PC-9 (cell line): ENCODE measurements at regions not wholly inside any gene's neighbourhood (a gene's known extent, or its start where the extent isn't known, plus 50 kb on each side); places are given as distances from the start of the nearest gene placed in this dataset.

Source experiments
- CTCF ChIP-seq: fragments of 200-600 bp; sonication (generic); conservative IDR thresholded peaks from 2 replicates; pipeline ENCODE4 v1.6.1; 2017; ENCODE audit warnings: mixed run types, antibody characterized with exemption, mild to moderate bottlenecking, moderate library complexity
- EZH2 ChIP-seq: fragments of 200-600 bp; sonication (generic); IDR thresholded peaks from 2 replicates; pipeline ENCODE4 v1.8.0; 2017; ENCODE audit warnings: antibody characterized with exemption, low read depth

GRCh38 chr20:12786276-12786675 lies 222.5 kb upstream of the SPTLC3 start:
- TF ChIP-seq CTCF = no peak
- no peak for TF ChIP-seq EZH2
